SK-N-SH (cell line): ENCODE measurements at regions not wholly inside any gene's neighbourhood (a gene's known extent, or its start where the extent isn't known, plus 50 kb on each side); places are given as distances from the start of the nearest gene placed in this dataset.

ENCODE experiments used
- CTCF ChIP-seq: fragments of 200-600 bp; sonication (generic); IDR thresholded peaks from 2 replicates; pipeline ENCODE4 v1.6.1; 2017; ENCODE audit warnings: antibody characterized with exemption, mild to moderate bottlenecking, moderate library complexity
- ELF1 ChIP-seq: IDR thresholded peaks from 2 replicates; pipeline ENCODE4 v1.4.0; 2012
- EZH2phosphoT487 ChIP-seq: fragments of 200-600 bp; sonication (generic); IDR thresholded peaks from 2 replicates; pipeline ENCODE4 v1.6.1; 2017; ENCODE audit warnings: low read depth, mixed run types, mild to moderate bottlenecking, antibody characterized with exemption, moderate library complexity, borderline replicate concordance
- FOXJ3 ChIP-seq: sonication (generic); formaldehyde crosslinking; IDR thresholded peaks from 2 replicates; pipeline ENCODE4 v1.5.1; 2020; ENCODE audit warnings: mild to moderate bottlenecking, missing genetic modification reagents
- MAX ChIP-seq: IDR thresholded peaks from 2 replicates; pipeline ENCODE4 v1.4.0; 2012; ENCODE audit warnings: low read depth
- MEF2A ChIP-seq: IDR thresholded peaks from 2 replicates; pipeline ENCODE4 v1.4.0; 2012; ENCODE audit warnings: low read depth, borderline replicate concordance
- MXI1 ChIP-seq: IDR thresholded peaks from 2 replicates; pipeline ENCODE4 v1.6.1; 2012; ENCODE audit warnings: mild to moderate bottlenecking, low read depth, low read length, improper control_type of control experiment
- RAD21 ChIP-seq: IDR thresholded peaks from 2 replicates; pipeline ENCODE4 v1.6.1; 2012; ENCODE audit warnings: mild to moderate bottlenecking, low read length
- RCOR1 ChIP-seq: fragments of 150-350 bp; IDR thresholded peaks from 2 replicates; pipeline ENCODE4 v1.6.1; 2017; ENCODE audit warnings: antibody characterized with exemption, low read length
- RXRA ChIP-seq: IDR thresholded peaks from 2 replicates; pipeline ENCODE4 v1.4.0; 2012; ENCODE audit warnings: low read depth, mild to moderate bottlenecking, borderline replicate concordance
- SIN3A ChIP-seq: IDR thresholded peaks from 2 replicates; pipeline ENCODE4 v1.6.1; 2012; ENCODE audit warnings: low read depth, mild to moderate bottlenecking, low read length, moderate library complexity, borderline replicate concordance
- TCF12 ChIP-seq: IDR thresholded peaks from 2 replicates; pipeline ENCODE4 v1.4.0; 2012
- USF2 ChIP-seq: fragments of 150-350 bp; IDR thresholded peaks from 2 replicates; pipeline ENCODE4 v1.6.1; 2017; ENCODE audit warnings: antibody characterized with exemption, low read length, low read depth, borderline replicate concordance

GRCh38 chr12:22974865-22975264 is 349.9 kb downstream of the ETNK1 start:
- 0 out of 2 replicates have a peak, but pooled peaks have one; percentile 21 for TF ChIP-seq MEF2A
- no peak for TF ChIP-seq MXI1
- no peak for TF ChIP-seq CTCF
- TF ChIP-seq TCF12 = peak; percentile 60; the same call in 1 of the 2 replicates
- TF ChIP-seq USF2 = no peak
- TF ChIP-seq SIN3A = no peak
- no peak for TF ChIP-seq RAD21
- peak; percentile 53; the same call in 1 of the 2 replicates for TF ChIP-seq RXRA
- no peak for TF ChIP-seq MAX
- no peak for TF ChIP-seq ELF1
- TF ChIP-seq RCOR1 = no peak
- no peak for TF ChIP-seq EZH2phosphoT487
- no peak for TF ChIP-seq FOXJ3 (CRISPR knock-in tag)
